Gastrocnemius medialis (tissue), 4 donors: ENCODE measurements at regions not wholly inside any gene's neighbourhood (a gene's known extent, or its start where the extent isn't known, plus 50 kb on each side); places are given as distances from the start of the nearest gene placed in this dataset.

ENCODE experiments used
- POLR2A ChIP-seq, 2 donors: fragments of 450-650 bp; IDR thresholded peaks; one replicate each; pipeline ENCODE4 v1.6.1; 2017; ENCODE audit warnings: antibody characterized with exemption in 2 of 2, mild to moderate bottlenecking in 2 of 2, moderate library complexity in 2 of 2
- TF ChIP-seq, protein P1 (sequence below), 5 experiments: fragments of 450-650 bp in 3 of 5; fragments of 200-600 bp in 2 of 5; sonication (generic) in 2 of 5; IDR thresholded peaks in 4 of 5; conservative IDR thresholded peaks in 1 of 5; 1 replicate in 4 of 5; 2 replicates in 1 of 5; pipeline ENCODE4 v1.5.1; 2016 to 2019; ENCODE audit warnings: antibody characterized with exemption in 5 of 5, mild to moderate bottlenecking in 3 of 5, moderate library complexity in 3 of 5

DNA sequence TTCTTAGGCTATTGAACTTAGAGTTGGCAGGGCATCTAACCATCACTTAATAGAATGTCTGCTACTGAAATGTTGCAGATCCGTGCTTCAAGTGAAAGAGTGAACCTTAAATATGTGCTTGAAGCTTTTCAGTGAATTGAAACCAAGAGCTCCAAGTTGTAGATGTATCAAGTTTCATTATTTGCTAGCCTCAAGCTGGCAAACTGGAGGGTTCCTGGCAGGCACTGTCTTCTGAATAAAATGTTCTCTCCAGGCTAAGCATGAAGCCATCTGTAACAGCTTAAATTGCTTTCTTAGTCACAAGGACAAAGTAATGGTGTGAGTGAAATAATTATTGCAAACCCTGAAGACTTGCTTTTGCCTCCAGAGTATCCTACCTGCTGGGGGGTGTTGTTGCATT lies 415.0 kb upstream of the SPRY2 start:
- TF ChIP-seq, protein P1, sequence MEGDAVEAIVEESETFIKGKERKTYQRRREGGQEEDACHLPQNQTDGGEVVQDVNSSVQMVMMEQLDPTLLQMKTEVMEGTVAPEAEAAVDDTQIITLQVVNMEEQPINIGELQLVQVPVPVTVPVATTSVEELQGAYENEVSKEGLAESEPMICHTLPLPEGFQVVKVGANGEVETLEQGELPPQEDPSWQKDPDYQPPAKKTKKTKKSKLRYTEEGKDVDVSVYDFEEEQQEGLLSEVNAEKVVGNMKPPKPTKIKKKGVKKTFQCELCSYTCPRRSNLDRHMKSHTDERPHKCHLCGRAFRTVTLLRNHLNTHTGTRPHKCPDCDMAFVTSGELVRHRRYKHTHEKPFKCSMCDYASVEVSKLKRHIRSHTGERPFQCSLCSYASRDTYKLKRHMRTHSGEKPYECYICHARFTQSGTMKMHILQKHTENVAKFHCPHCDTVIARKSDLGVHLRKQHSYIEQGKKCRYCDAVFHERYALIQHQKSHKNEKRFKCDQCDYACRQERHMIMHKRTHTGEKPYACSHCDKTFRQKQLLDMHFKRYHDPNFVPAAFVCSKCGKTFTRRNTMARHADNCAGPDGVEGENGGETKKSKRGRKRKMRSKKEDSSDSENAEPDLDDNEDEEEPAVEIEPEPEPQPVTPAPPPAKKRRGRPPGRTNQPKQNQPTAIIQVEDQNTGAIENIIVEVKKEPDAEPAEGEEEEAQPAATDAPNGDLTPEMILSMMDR (IDR thresholded peaks at IDR 0.05 in 4 of 5, conservative IDR thresholded peaks at IDR 0.05 in 1 of 5) = no peak
- no peak for TF ChIP-seq POLR2A (IDR thresholded peaks at IDR 0.05)
